COLO668 (cell line): ENCODE measurements at regions not wholly inside any gene's neighbourhood (a gene's known extent, or its start where the extent isn't known, plus 50 kb on each side); places are given as distances from the start of the nearest gene placed in this dataset.

Experiments
- DNase-seq: peaks from one replicate; lab custom pipeline; 2025; ENCODE audit not compliant: unreplicated experiment; lab: John Stamatoyannopoulos, UW

DNA sequence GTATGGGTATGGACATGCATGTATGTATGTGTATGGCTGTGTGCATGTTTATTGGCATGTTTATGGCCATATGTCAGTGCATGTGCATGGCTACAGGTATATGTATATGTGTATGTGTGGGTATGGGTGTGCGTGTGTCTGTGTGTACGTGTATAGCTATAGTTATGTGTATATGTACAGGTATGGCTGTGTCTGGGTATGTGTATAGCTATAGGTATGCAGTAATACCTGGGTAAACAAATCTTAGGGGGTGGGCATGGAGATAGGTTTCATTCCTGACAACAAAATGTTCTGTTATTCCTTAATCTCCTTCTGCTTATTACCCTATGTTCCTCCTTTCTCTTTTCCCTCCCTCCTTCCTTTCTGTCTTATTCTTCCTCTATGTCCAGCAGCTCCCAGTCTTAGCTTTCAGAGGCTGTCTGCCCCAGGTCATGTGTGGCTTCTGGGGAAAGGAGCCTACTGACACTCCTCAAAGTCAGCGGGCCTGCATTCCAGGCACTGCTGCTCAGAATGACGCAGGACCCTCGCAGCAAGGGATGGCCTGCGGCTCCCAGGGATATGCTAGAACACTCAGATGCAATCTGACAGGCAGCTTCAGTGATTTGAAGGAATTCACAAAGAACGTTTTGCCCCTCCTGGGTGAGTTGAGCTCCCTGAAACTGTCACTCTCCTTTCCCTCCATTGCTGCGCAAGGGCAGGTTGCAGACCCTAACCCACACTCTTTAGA, 139.3 kb upstream of the PHACTR1 start:
- no peak for DNase-seq

DNA sequence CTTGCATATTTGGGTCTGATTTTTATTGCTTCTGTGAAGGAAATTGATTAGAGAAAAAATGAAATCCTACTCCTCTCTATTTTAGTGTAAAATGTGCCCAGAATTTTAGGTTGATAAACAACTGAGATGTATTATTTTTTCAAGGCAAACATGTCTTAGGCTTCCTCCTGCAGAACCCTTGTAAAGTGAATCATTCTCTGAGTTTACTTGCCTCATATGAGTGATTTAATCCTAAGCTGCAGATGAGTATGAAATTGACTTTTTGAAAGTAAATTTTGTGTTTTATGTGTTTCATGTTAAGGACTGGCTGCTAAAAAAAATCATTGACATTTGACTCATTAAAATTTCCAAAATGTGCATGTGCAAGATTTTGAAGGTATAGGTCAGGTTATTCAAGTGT, 138.5 kb upstream of the PHACTR1 start:
- DNase-seq = no peak

GRCh38 chr6:12578751-12579150, 137.8 kb upstream of the PHACTR1 start:
- no peak for DNase-seq

- DNase-seq = no peak
Observed at GRCh38 chr6:12580290-12580689, 136.3 kb upstream of the PHACTR1 start.

DNA sequence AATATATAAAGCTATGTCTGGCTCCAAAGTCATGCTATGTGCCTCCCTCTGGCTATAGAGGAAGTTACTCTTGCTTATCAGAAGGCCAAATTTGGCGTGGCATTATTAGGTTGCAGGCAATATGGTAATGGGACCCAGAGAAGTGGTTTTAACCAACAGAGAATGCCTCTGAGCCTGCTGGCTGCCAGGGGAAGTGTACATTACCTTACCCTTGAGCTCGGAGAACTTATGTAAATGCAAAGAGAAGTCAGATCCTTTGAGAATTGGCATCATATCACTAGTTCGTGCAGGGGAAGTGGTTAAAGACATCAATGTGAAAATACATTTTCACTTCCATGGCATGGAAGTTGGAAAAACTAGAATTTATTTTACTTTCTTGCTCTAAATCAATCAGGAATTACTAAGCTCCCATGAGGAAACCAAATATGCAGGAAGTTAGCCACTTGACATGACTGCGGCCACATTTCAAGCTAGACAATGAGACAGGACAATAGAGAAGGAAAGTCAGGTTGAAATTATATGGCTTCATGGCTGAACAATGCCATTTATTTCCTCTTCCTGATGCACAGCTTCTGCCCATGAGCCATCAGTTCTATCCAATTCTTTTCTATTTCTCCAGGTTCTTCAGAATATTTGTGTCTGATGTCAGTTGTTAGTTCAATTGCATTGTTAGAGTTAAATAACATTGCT, 134.0 kb upstream of the PHACTR1 start:
- DNase-seq = no peak

GRCh38 chr6:12584631-12585405, 131.7 kb upstream of the PHACTR1 start:
- DNase-seq = no peak

DNA sequence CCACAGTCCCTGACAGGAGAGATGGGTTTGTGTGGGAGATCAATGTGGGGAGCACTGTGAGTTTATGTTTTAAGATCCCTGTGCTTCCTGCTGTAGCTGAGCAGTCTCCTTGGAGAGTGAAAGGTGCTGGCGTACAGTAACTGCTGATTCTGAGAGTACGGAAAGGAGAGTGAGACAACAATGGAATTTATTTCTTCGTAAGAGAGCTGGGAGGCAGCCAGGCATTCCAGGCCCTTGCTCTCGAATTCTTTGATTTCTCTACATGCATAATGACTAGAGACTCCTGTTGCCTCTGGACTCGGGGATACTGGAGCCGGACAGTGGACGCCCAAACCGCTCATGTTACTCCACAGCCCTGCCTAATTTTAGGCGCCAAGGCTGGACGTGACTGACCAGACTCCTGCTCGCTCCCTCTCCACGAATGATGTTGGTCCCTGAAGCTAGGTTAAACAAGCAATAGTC, 131.0 kb upstream of the PHACTR1 start:
- no peak for DNase-seq

- no peak for DNase-seq
Observed at GRCh38 chr6:12586721-12587480, 129.7 kb upstream of the PHACTR1 start.

GRCh38 chr6:12590901-12591300, 125.7 kb upstream of the PHACTR1 start:
- DNase-seq = no peak

DNA sequence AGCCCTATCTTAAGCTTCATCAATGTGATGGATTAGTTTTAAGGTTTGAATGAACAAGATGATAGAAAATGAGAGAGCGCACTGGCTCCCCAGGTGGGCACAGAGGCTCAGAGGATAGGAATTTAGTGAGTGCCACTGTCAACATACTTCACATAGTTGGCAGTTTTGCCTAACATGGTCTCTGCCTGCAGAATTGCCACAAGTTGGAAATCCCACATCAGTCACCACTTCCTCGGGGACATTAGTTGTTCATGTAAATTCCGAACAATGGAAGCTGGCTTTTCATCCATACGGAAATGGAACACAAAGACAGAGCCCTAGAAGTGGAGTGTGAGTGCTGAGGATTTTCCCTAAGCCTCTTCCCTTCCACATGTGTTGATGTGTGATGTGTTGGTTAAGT, 123.9 kb upstream of the PHACTR1 start:
- DNase-seq = no peak

GRCh38 chr6:12593771-12594529, 122.6 kb upstream of the PHACTR1 start:
- no peak for DNase-seq

DNA sequence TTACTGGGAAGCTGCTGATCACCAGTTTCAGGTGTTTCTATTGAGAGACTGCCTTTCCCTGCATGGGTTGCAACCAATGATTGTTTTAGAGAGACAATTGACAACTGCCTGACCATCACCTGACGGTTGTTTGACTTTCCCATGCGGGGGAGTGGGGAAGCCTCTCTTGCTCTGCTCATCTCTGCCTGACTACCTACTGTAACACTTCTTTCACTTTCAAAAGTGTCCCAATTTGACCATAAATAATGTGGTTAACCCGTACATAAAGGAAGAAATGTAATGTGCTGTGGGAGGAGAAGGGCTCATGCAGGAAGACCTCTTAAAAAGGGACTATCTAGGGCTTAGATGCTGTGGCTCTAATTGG, 122.1 kb upstream of the PHACTR1 start:
- no peak for DNase-seq

DNA sequence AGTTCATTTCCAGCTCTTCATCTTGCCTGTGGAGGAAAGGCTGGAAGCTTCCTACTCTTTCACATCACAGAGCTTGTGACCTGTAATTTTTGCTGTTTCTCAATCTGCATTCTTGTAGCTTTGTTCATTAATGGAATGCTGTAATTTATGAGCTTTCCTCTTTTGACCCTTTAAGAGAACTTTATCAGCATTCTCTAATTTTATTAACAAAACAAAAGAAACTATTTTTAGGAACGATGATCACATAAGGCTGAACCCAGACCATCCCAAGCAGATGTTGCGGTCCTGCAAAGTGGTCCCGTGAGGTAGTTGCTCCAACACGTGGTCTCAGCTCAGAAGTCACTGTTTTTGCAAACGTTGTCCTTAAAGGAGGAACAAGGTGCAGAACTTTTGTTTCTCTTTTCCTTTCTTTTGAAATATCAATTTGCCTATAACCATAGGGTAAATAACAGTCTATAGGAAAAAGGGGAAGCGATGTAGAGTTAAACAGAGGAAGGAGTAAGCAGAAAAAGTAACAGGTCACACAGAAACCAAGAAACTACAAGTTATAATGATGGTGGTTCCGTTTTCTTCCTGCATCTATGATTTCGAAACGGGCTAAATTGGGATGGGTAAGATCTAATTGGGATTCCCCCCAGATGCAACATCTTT, 121.3 kb upstream of the PHACTR1 start:
- no peak for DNase-seq

GRCh38 chr6:12596731-12597130, 119.8 kb upstream of the PHACTR1 start:
- DNase-seq = no peak

- DNase-seq = no peak
Observed at GRCh38 chr6:12598919-12599318, 117.6 kb upstream of the PHACTR1 start.

GRCh38 chr6:12601881-12602280, 114.7 kb upstream of the PHACTR1 start:
- no peak for DNase-seq

DNA sequence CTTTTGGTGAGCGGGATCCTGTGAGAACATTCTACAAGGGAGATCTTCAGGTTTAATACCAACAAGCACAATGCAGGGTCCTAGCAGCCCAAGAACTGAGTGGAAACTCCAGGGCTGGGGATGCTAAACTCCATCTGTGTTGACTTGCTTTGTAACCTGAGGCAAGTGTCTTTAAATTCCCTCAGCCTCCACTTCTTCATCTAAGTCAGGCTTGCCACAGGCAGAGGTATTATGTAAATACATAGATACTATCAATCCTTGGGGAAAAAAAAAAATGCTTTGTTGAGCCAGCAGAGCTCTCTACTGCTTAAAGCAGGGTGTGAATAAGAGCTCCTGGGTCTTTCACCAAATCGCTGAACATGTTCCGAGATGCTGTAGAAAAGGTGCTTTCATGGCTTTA, 114.2 kb upstream of the PHACTR1 start:
- DNase-seq = no peak

DNA sequence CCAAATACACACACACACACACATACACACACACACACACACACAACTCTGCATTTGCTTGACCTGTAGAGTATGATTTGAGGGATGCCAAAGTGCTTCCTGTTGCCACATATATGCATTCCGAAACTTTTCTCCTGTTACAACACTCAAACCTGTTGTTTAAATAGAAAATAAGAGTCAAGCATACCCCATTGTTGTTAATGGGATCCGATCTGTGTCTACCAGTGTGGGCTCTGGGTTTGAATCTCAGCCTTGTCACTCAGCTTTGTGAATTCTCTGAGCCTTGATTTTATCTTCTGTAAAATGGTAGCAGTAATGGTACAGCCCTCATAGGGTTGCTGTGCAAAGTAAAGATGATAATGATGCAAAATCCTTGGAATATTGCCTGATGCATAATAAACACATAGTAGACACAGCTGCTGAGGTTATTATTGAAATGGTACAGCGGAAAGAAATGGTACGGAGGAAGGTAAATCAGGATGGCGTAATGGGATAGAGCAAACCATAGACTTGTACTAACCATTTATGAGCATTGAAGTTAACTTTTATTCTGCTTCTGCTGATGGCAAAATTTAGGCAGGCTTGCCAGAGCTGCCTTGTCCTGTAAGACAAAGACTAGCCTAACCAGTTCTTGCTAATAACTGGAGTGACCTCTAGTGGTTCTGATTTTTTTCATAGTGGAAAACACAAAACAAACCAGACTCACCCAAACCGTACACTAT, 113.5 kb upstream of the PHACTR1 start:
- no peak for DNase-seq

GRCh38 chr6:12603673-12604049, 112.9 kb upstream of the PHACTR1 start:
- no peak for DNase-seq
